CD14-positive monocyte (primary cell): ENCODE measurements at regions not wholly inside any gene's neighbourhood (a gene's known extent, or its start where the extent isn't known, plus 50 kb on each side); places are given as distances from the start of the nearest gene placed in this dataset.

Source experiments
- DNase-seq, 3 donors: peaks; one replicate each; pipeline ENCODE4 v3.0.0-alpha.2; 2011 to 2022
- H2AFZ ChIP-seq: 2 replicates; pipeline ENCODE4 v1.6.0; 2012; ENCODE audit warnings: mild to moderate bottlenecking, low read depth, low read length, inconsistent platforms; ENCODE audit not compliant: insufficient read depth, poor library complexity, severe bottlenecking
- H3K27ac ChIP-seq, 2 donors: 1 replicate in 1 of 2; 2 replicates in 1 of 2; pipeline ENCODE4 v1.5.1; 2012 to 2013; ENCODE audit warnings: low read length in 2 of 2, control low read depth in 1 of 2, inconsistent platforms in 1 of 2, low read depth in 1 of 2, mild to moderate bottlenecking in 1 of 2
- H3K27me3 ChIP-seq, 2 donors: one replicate each; pipeline versions ENCODE4 v1.6.0 to v1.6.1; 2011 to 2013; ENCODE audit warnings: low read length in 2 of 2; ENCODE audit not compliant: control insufficient read depth in 2 of 2, insufficient read depth in 2 of 2
- H3K36me3 ChIP-seq, 2 donors: replicated peaks in 1 of 2; 1 replicate in 1 of 2; 2 replicates in 1 of 2; pipeline versions ENCODE4 v1.5.1 to v1.6.1; 2012 to 2013; ENCODE audit warnings: low read length in 2 of 2, control low read depth in 1 of 2, inconsistent platforms in 1 of 2, mild to moderate bottlenecking in 1 of 2; ENCODE audit not compliant: insufficient read depth in 2 of 2, control insufficient read depth in 1 of 2
- H3K4me1 ChIP-seq, 2 donors: 1 replicate in 1 of 2; 2 replicates in 1 of 2; pipeline versions ENCODE4 v1.5.1 to v1.6.1; 2012 to 2013; ENCODE audit warnings: low read length in 2 of 2, control low read depth in 1 of 2, inconsistent platforms in 1 of 2, mild to moderate bottlenecking in 1 of 2, moderate library complexity in 1 of 2; ENCODE audit not compliant: insufficient read depth in 2 of 2, control insufficient read depth in 1 of 2
- H3K4me2 ChIP-seq: replicated peaks from 2 replicates; pipeline ENCODE3; 2012; ENCODE audit warnings: low read length, moderate library complexity, mild to moderate bottlenecking; ENCODE audit not compliant: poor library complexity, severe bottlenecking; ENCODE audit errors: extremely low read depth
- H3K4me3 ChIP-seq, 3 experiments: fragments of 200-600 bp in 1 of 3; sonication (generic) in 1 of 3; replicated peaks in 1 of 3; 1 replicate in 2 of 3; 2 replicates in 1 of 3; pipeline ENCODE4 v1.5.1; 2011 to 2013; ENCODE audit warnings: low read length in 3 of 3, mild to moderate bottlenecking in 3 of 3, control low read depth in 2 of 3, low read depth in 2 of 3, inconsistent platforms in 1 of 3, moderate library complexity in 1 of 3
- H3K79me2 ChIP-seq: 2 replicates; pipeline ENCODE4 v1.6.0; 2012; ENCODE audit warnings: mild to moderate bottlenecking, control low read depth, inconsistent platforms, low read length, moderate library complexity; ENCODE audit not compliant: insufficient read depth
- H3K9ac ChIP-seq: 2 replicates; pipeline ENCODE4 v1.6.0; 2017; ENCODE audit warnings: low read length, mild to moderate bottlenecking; ENCODE audit not compliant: insufficient read depth, poor library complexity, severe bottlenecking
- H3K9me3 ChIP-seq, 2 donors: replicated peaks in 1 of 2; 1 replicate in 1 of 2; 2 replicates in 1 of 2; pipeline versions ENCODE4 v1.5.1 to v1.6.1; 2012 to 2013; ENCODE audit warnings: low read length in 2 of 2, control low read depth in 1 of 2; ENCODE audit not compliant: control insufficient read depth in 1 of 2, insufficient read depth in 1 of 2
- H4K20me1 ChIP-seq: 2 replicates; pipeline ENCODE4 v1.6.0; 2012; ENCODE audit warnings: mild to moderate bottlenecking, low read length, control low read depth, moderate library complexity; ENCODE audit not compliant: insufficient read depth
- H3K27ac Mint-ChIP-seq, 7 donors: one replicate each; pipeline ENCODE4 v1.8.0; 2020; ENCODE audit warnings: mild to moderate bottlenecking in 7 of 7, mixed read lengths in 7 of 7, moderate library complexity in 6 of 7, inconsistent platforms in 2 of 7
- H3K27me3 Mint-ChIP-seq, 3 donors: one replicate each; pipeline ENCODE4 v1.8.0; 2021 to 2022; ENCODE audit warnings: low read depth in 3 of 3, mild to moderate bottlenecking in 3 of 3, mixed read lengths in 3 of 3, moderate library complexity in 3 of 3, inconsistent platforms in 1 of 3
- H3K36me3 Mint-ChIP-seq, 2 donors: one replicate each; pipeline ENCODE4 v1.8.0; 2020; ENCODE audit warnings: mixed read lengths in 2 of 2, inconsistent platforms in 1 of 2, mild to moderate bottlenecking in 1 of 2
- H3K4me1 Mint-ChIP-seq: one replicate; pipeline ENCODE4 v1.8.0; 2020; ENCODE audit warnings: mild to moderate bottlenecking, mixed read lengths
- H3K4me3 Mint-ChIP-seq, 2 donors: one replicate each; pipeline ENCODE4 v1.8.0; 2020; ENCODE audit warnings: mild to moderate bottlenecking in 2 of 2, mixed read lengths in 2 of 2, moderate library complexity in 1 of 2
- H3K9me3 Mint-ChIP-seq, 7 donors: one replicate each; pipeline ENCODE4 v1.8.0; 2020 to 2022; ENCODE audit warnings: mixed read lengths in 7 of 7, mild to moderate bottlenecking in 6 of 7, moderate library complexity in 6 of 7, inconsistent platforms in 2 of 7
- CTCF ChIP-seq: fragments of 200-600 bp; IDR thresholded peaks from one replicate; pipeline ENCODE4 v1.8.0; 2022; ENCODE audit warnings: antibody characterized with exemption, mild to moderate bottlenecking
- WGBS: methylation state at CpG from one replicate; pipeline ENCODE4 v1.1.5; 2013; ENCODE audit warnings: missing lambda C conversion rate; ENCODE audit not compliant: insufficient coverage; 5-methylcytosine and 5-hydroxymethylcytosine counted together
- intact Hi-C, 2 donors: fragments of 100-400 bp; cut with micrococcal nuclease; formaldehyde crosslinking; loops; one replicate each; pipeline versions ENCODE4 v1.15.0 to v1.15.1; 2023

GRCh38 chr18:57258131-57258777 lies 94.1 kb upstream of the ST8SIA3 start:
- peaks cover 5 to 15% (median 10%) of the 10 kb centered on the region in 7 donors for H3K9me3 Mint-ChIP-seq
- H3K27ac ChIP-seq = no peak overlapping the region
- no peak overlapping the region for H3K9ac ChIP-seq
- no peak overlapping the region for H3K27ac Mint-ChIP-seq
- no peak for DNase-seq
- no peak overlapping the region for H3K4me3 ChIP-seq
- no peak overlapping the region for H3K4me3 Mint-ChIP-seq
- no peaks in the 10 kb centered on the region for H3K4me1 ChIP-seq
- H3K4me1 Mint-ChIP-seq = no peaks in the 10 kb centered on the region
- no peaks in the 10 kb centered on the region for H3K9me3 ChIP-seq
- no peaks in the 10 kb centered on the region for H3K36me3 Mint-ChIP-seq
- no peak overlapping the region for H2AFZ ChIP-seq
- H3K4me2 ChIP-seq = no peak overlapping the region
- intact Hi-C loops = no loop called here
- peaks cover 0 to 6% (median 2%) of the 10 kb centered on the region in 3 donors for H3K27me3 Mint-ChIP-seq
- no peak for TF ChIP-seq CTCF
- 95% methylated on average over 4 of the region's 6 CpGs for WGBS
- no peaks in the 10 kb centered on the region for H3K36me3 ChIP-seq
- H3K27me3 ChIP-seq = no peaks in the 10 kb centered on the region
- H4K20me1 ChIP-seq = no peaks in the 10 kb centered on the region
- no peaks in the 10 kb centered on the region for H3K79me2 ChIP-seq

- 63% methylated on average over 2 of the region's 4 CpGs for WGBS
- H3K27ac Mint-ChIP-seq = no peak overlapping the region
- intact Hi-C loops = no loop called here
Observed at GRCh38 chr18:57267368-57267925, 84.9 kb upstream of the ST8SIA3 start.

More at GRCh38 chr18:57267368-57267925, 84.9 kb upstream of the ST8SIA3 start:
- Histone ChIP-seq H4K20me1 (no peaks in the 10 kb centered on the region), H3K79me2 (no peaks in the 10 kb centered on the region), H3K36me3 (no peaks in the 10 kb centered on the region), H3K9me3 (no peaks in the 10 kb centered on the region), H3K27ac (no peak overlapping the region), H2AFZ (no peak overlapping the region), H3K27me3 (no peaks in the 10 kb centered on the region), H3K9ac (no peak overlapping the region), H3K4me1 (no peaks in the 10 kb centered on the region), H3K4me3 (no peak overlapping the region), H3K4me2 (no peak overlapping the region)
- Mint-ChIP-seq H3K27me3 (peaks cover 0 to 5% (median 2%) of the 10 kb centered on the region in 3 donors), H3K4me3 (no peak overlapping the region), H3K9me3 (peaks cover 0 to 5% (median 2%) of the 10 kb centered on the region in 7 donors), H3K4me1 (no peaks in the 10 kb centered on the region), H3K36me3 (no peaks in the 10 kb centered on the region)
- TF ChIP-seq CTCF = no peak
- DNase-seq = no peak
